Activated CD4-positive, alpha-beta T cell treated with anti-CD3 and anti-CD28 coated beads, Interleukin-10, Interleukin-2, amounts not matched to agents 100 ng/mL and 50 ng/mL, durations not matched to agents 16 hours and 8 hours (primary cell): ENCODE measurements at regions not wholly inside any gene's neighbourhood (a gene's known extent, or its start where the extent isn't known, plus 50 kb on each side); places are given as distances from the start of the nearest gene placed in this dataset.

Source experiments
- DNase-seq: peaks from one replicate; pipeline ENCODE4 v3.0.0-alpha.2; 2020

- DNase-seq, result no peak
Measured at GRCh38 chr12:41924111-41924510, 220.6 kb downstream of the GXYLT1 start.

- no peak for DNase-seq
Measured at GRCh38 chr12:41923351-41923750, 221.3 kb downstream of the GXYLT1 start.

GRCh38 chr12:41920355-41920754 lies 224.3 kb downstream of the GXYLT1 start:
- DNase-seq, result no peak

GRCh38 chr12:41919526-41920261 lies 225.0 kb downstream of the GXYLT1 start:
- no peak for DNase-seq

GRCh38 chr12:41919048-41919447 lies 225.6 kb downstream of the GXYLT1 start:
- DNase-seq, result no peak

GRCh38 chr12:41917938-41918341 lies 226.7 kb downstream of the GXYLT1 start:
- DNase-seq, result no peak

- no peak for DNase-seq
Measured at GRCh38 chr12:41917181-41917580, 227.5 kb downstream of the GXYLT1 start.

GRCh38 chr12:41910578-41911320 lies 233.9 kb downstream of the GXYLT1 start:
- no peak for DNase-seq

- no peak for DNase-seq
Measured at GRCh38 chr12:41908206-41908605, 236.5 kb downstream of the GXYLT1 start.

GRCh38 chr12:41907550-41907949 lies 237.1 kb downstream of the GXYLT1 start:
- DNase-seq, result no peak

GRCh38 chr12:41907021-41907420 lies 237.7 kb downstream of the GXYLT1 start:
- no peak for DNase-seq

- DNase-seq, result no peak
Measured at GRCh38 chr12:41905759-41906297, 238.8 kb downstream of the GXYLT1 start.

GRCh38 chr12:41905073-41905758 lies 239.5 kb downstream of the GXYLT1 start:
- no peak for DNase-seq

- DNase-seq, result no peak
Measured at GRCh38 chr12:41904041-41904440, 240.6 kb downstream of the GXYLT1 start.

GRCh38 chr12:41903014-41903708 lies 241.5 kb downstream of the GXYLT1 start:
- no peak for DNase-seq

- DNase-seq, result no peak
Measured at GRCh38 chr12:41899577-41899976, 245.1 kb downstream of the GXYLT1 start.

GRCh38 chr12:41897593-41897992 lies 247.1 kb downstream of the GXYLT1 start:
- DNase-seq, result peak; percentile 51

- DNase-seq, result no peak
Measured at GRCh38 chr12:41893491-41893890, 251.2 kb downstream of the GXYLT1 start.

- DNase-seq, result no peak
Measured at GRCh38 chr12:41892302-41892701, 252.4 kb downstream of the GXYLT1 start.

- DNase-seq, result no peak
Measured at GRCh38 chr12:41891226-41891625, 253.4 kb downstream of the GXYLT1 start.

- DNase-seq, result no peak
Measured at GRCh38 chr12:41888285-41888684, 256.4 kb downstream of the GXYLT1 start.

- no peak for DNase-seq
Measured at GRCh38 chr12:41881891-41882805, 262.5 kb downstream of the GXYLT1 start.
